ENCODE measurements at regions not wholly inside any gene's neighbourhood (a gene's known extent, or its start where the extent isn't known, plus 50 kb on each side); places are given as distances from the start of the nearest gene placed in this dataset.
"Not testable (repeated sequence)": the region's sequence is repeated elsewhere in the genome, so short reads cannot be mapped to it uniquely, and the experiment has no call there.

GRCh38 chr21:33998402-33998801 lies 75.0 kb upstream of the MRPS6 start:
- in situ Hi-C loops (cut with HindIII; ENCODE audit: low sequenced_read_pairs), result no loop called here
- no peak for DNase-seq (ENCODE audit: low spot score)

GRCh38 chr21:33997436-33997835 lies 75.9 kb upstream of the MRPS6 start:
- no peak for DNase-seq (ENCODE audit: low spot score)
- in situ Hi-C loops (cut with HindIII; ENCODE audit: low sequenced_read_pairs), result no loop called here

GRCh38 chr21:33994373-33994772 lies 78.8 kb upstream of the ATP5PO start:
- no peak for DNase-seq (ENCODE audit: low spot score)
- in situ Hi-C loops (cut with HindIII; ENCODE audit: low sequenced_read_pairs), result no loop called here

GRCh38 chr21:33993286-33994231 lies 78.0 kb upstream of the ATP5PO start:
- no peak for DNase-seq (ENCODE audit: low spot score)
- in situ Hi-C loops (cut with HindIII; ENCODE audit: low sequenced_read_pairs), result no loop called here

GRCh38 chr21:33992412-33992811 lies 76.8 kb upstream of the ATP5PO start:
- in situ Hi-C loops (cut with HindIII; ENCODE audit: low sequenced_read_pairs); DNase-seq (ENCODE audit: low spot score): not testable (repeated sequence)

GRCh38 chr21:33991133-33991532 lies 75.5 kb upstream of the ATP5PO start:
- in situ Hi-C loops (cut with HindIII; ENCODE audit: low sequenced_read_pairs), result no loop called here
- no peak for DNase-seq (ENCODE audit: low spot score)

GRCh38 chr21:33989440-33989839 lies 73.8 kb upstream of the ATP5PO start:
- in situ Hi-C loops (cut with HindIII; ENCODE audit: low sequenced_read_pairs), result no loop called here
- no peak for DNase-seq (ENCODE audit: low spot score)

GRCh38 chr21:33988237-33989017 lies 72.8 kb upstream of the ATP5PO start:
- no peak for DNase-seq (ENCODE audit: low spot score)
- in situ Hi-C loops (cut with HindIII; ENCODE audit: low sequenced_read_pairs), result no loop called here

- DNase-seq (ENCODE audit: low spot score), result peak; percentile 87
- in situ Hi-C loops (cut with HindIII; ENCODE audit: low sequenced_read_pairs), result no loop called here
These were observed 71.9 kb upstream of the ATP5PO start for GRCh38 chr21:33987461-33987860.

- in situ Hi-C loops (cut with HindIII; ENCODE audit: low sequenced_read_pairs), result no loop called here
- no peak for DNase-seq (ENCODE audit: low spot score)
These were observed 69.8 kb upstream of the ATP5PO start for GRCh38 chr21:33985117-33986050.

- in situ Hi-C loops (cut with HindIII; ENCODE audit: low sequenced_read_pairs), result loop anchor here (5.0 kb wide), 1 partner anchor 78 kb away; no protein-coding TSS in a partner anchor
- no peak for DNase-seq (ENCODE audit: low spot score)
These were observed 68.4 kb upstream of the ATP5PO start for GRCh38 chr21:33984021-33984481.

- DNase-seq (ENCODE audit: low spot score), result no peak
These were observed 65.9 kb upstream of the ATP5PO start for GRCh38 chr21:33981391-33982101.

GRCh38 chr21:33980276-33980916 lies 64.8 kb upstream of the ATP5PO start:
- no peak for DNase-seq (ENCODE audit: low spot score)
- in situ Hi-C loops (cut with HindIII; ENCODE audit: low sequenced_read_pairs), result loop anchor here (5.0 kb wide), 1 partner anchor 82 kb away; no protein-coding TSS in a partner anchor

More at GRCh38 chr21:33981391-33982101, 65.9 kb upstream of the ATP5PO start:
- in situ Hi-C loops (cut with HindIII; ENCODE audit: low sequenced_read_pairs), result loop anchor here (5.0 kb wide), 1 partner anchor 81 kb away; no protein-coding TSS in a partner anchor

- no peak for DNase-seq (ENCODE audit: low spot score)
- in situ Hi-C loops (cut with HindIII; ENCODE audit: low sequenced_read_pairs), result no loop called here
These were observed 63.0 kb upstream of the ATP5PO start for GRCh38 chr21:33978585-33978984.

GRCh38 chr21:33977721-33978369 lies 62.2 kb upstream of the ATP5PO start:
- DNase-seq (ENCODE audit: low spot score), result no peak

GRCh38 chr21:33977017-33977720 lies 61.6 kb upstream of the ATP5PO start:
- DNase-seq (ENCODE audit: low spot score), result no peak
- in situ Hi-C loops (cut with HindIII; ENCODE audit: low sequenced_read_pairs), result no loop called here

More at GRCh38 chr21:33977721-33978369, 62.2 kb upstream of the ATP5PO start:
- in situ Hi-C loops (cut with HindIII; ENCODE audit: low sequenced_read_pairs), result no loop called here

Measured in G401 (cell line).